COLO829 (cell line): ENCODE measurements at regions not wholly inside any gene's neighbourhood (a gene's known extent, or its start where the extent isn't known, plus 50 kb on each side); places are given as distances from the start of the nearest gene placed in this dataset.

ENCODE experiments used
- DNase-seq: peaks from one replicate; pipeline ENCODE4 v3.0.0; 2012; ENCODE audit warnings: low spot score

DNA sequence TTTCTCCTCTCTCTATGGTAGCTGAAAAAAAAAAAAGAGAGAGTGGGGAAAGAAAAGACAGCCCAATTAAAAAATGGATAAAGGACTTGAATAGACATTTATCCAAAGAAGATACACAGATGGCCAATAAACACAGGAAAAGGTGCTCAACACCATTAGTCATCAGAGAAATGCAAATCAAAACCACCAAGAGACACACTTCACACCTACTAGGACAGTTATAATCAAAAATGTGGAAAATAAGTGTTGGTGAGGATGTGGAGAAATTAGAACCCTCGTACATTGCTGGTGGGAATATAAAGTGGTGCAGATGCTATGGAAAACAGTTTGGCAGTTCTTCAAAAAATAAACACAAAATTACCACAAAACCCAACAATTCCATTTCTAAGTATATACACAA is 172.4 kb upstream of the GRIN2B start:
- no peak for DNase-seq

DNA sequence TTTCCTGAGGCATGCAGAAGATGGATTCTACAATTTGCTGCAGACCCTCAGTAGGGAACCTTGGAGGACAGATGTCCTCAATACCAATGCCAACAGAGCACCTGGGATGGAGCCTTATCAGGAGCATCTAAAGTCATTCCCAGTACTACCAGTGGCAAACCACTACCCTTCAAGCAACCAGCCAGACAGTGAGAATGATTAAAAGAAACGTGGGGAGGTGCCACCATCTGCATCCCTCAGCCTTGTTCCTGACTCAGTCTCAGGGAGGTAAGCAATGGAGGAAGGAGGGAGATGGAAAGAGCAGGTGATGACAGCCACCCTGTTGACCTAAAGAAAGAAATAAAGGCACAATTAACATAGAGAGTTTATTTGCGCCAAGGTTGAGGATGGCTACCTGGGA is 175.2 kb upstream of the GRIN2B start:
- DNase-seq = no peak

DNA sequence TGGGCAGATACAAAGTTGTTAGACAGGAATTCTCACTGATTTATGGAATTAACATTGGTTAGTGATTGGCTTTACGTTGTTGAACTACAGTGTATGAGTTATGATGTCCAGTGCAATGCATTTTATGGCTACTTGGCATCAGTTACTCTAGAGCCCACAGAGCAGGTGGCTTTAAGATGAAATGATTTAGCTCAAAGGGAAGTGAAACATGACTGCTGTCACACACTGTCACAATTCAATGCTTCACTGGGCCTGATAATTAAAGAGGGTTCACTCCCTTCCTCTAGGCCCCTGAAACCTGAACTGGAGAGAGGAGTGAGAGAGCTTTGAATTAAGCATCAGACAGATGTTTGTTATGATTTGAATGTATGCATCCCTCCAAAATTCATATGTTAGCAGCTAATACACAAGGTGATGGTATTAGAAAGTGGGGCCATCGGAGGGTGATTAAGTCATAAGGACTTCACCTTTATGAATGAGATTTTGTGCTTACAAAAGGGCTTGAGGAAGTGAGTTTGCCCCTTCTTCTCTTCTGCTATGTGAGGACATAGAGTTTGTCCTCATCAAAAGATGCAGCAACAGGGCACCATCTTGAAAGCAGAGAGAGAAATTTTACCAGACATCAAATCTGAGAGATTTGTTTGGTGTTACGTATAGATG is 175.8 kb upstream of the GRIN2B start:
- DNase-seq = no peak

DNA sequence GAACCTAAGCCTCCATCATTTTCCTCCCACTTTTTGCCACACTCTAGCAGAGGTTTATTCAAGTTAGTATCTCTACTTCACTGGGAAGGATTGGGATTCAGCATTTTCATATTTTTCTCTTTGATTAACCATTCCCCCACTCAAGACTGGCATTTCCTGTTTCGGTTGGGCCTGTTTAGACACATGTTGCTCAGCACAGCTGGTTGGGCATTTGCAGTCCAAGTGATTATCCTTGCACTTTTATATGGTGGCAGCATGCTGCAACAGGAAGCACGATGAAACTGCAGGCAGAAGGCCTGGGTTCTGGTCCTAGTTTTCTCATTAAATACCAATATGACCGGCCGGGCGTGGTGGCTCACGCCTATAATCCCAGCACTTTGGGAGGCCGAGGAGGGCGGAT is 182.9 kb upstream of the GRIN2B start:
- DNase-seq = no peak

DNA sequence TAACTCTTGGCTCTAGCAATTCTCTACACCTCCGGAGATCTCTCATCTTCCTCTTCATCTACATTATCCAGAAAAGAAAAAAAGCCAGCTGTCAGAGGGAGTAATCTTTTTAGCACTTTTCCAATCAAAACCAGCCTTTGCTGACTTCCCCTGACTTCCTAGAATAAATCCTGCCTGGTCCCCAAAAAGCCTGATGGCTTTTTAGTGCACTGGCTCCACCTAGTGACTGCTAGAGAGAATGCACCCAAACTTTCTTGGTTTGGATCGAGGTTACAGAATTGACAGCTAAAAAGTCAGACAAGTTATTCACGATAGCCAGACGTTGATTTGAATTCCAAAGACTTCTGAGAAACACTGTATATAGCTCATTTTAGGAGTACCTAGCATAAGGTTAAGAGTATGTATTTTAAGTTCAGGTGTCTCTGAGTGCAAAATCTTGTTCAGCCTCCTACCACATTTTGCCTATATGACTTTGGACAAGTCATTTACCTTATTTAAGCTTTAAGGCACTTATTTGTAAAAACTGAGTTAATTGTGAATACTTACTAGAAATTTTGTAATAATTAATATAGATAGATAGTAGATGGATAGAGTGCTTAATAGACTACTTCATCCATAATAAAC is 185.7 kb upstream of the GRIN2B start:
- peak; percentile 66 for DNase-seq

DNA sequence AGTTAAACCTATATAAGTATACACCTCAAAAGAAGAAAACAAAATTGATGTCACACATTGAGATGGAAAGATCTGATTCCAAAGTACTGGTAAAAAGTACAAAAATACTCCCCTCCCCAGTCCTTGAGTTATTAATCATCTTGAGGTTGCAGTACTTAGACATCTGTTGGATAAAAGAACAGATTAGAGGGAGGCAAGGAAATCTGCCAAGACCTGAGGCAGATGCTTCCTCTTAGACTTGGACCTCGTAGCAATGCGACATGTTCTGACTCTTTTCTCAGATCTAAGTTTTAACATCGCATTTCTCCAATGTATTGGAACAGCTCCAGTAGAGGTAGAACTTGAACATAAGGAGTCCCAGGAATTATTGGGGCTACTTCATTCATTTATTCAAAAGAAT is 187.9 kb upstream of the GRIN2B start:
- no peak for DNase-seq

DNA sequence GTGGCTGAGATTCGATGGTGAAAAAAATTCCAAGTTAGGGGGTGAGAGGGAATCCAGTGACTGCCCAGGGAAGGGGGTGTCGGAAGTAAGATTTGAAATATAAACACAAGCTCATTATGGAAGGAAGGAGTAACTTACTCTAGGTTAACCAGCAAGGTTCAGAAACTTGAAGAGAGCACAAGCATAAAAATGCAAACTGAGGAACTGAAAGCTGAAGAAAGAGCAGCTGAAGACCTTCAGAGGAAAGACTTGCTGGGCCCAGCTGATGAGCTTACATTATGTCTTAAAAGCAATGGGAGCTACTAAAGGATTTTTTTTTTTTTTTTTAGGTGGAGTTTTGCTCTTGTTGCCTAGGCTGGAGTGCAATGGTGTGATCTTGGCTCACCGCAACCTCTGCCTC is 189.7 kb upstream of the GRIN2B start:
- no peak for DNase-seq

DNA sequence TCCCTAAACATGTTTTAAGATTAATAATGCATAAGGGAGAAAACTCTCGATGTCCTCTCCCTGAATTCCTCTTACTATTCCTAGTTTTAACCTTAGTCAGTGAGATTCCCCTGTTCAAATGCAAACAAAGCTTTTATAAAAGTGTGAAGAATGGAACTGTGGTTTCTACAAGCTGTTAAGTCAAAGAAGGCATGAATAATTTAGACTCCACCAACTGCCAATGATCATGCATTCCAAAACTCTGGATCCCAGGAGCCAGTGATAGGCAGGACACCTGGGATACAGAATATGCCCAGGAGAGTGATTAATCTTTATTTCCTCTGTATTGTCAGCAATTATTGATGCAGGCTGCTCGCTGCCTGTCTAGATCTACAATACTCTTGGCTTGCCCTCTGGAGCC is 190.3 kb upstream of the ATF7IP start:
- DNase-seq = no peak

DNA sequence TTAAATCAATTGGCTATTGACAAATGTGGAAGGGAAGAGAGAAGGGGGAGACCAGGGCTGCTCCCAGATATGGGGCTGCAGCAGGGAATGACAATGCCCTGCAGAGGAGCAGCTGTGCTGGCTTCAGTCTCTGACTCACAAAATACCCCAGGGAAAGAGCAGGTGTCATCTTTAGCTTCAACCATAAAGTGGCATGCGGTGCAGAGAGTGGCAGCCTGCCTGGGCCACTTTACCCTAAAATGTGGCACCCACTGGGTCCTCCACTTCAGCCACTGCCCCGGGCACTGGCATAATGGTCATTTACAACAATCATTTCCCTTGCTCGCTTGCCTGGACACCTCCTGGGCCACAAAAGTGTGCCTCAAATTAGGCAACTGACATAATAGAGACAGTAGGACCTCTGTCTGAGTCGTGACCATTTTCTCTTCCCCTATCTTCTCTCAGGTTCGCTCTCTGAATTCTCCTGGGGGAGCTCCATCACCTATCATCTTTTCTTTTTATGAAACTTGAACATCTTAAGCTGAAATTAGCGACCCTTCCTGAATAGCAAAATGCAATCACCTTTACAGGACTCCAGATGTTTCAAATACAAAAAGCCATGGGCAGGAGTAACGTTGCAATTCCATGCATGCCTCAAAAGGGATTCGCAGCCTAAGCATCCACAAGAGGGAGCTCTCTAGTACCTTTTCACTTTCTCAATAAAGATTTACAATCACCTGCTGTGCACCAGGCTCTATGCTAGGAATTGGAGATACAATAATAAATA is 179.9 kb upstream of the ATF7IP start:
- DNase-seq = peak; percentile 63

DNA sequence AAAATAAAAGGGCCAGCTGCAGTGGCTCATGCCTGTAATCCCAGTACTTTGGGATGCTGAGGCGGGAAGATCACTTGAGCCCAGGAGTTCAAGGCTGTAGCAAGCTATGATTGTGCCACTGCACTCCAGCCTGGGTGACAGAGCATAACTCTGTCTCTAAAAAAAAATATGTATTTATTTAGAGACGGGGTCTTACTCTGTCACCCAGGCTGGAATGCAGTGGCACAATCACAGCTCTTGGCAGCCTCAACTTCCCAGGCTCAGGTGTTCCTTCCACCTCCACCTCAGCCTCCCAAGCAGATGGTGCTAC is 179.3 kb upstream of the ATF7IP start:
- no peak for DNase-seq

DNA sequence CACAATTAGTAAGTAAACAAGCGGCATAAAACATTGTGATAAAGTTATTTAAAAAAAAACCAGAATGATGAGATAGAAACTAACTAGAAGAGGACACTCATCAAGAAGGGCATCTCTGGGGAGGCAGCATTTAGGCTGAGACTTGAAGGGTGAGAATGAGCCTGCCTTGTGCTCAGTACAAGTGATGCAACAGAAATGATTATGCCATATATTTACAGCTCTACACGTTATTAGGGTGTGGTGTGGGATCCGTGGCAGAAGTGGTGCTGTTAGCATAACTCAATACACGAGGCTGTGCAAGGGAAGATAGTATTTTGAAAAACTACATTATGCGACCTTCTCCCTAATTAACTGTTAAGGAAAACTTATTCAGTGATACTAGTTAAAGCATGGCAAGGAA is 178.5 kb upstream of the ATF7IP start:
- DNase-seq = no peak

DNA sequence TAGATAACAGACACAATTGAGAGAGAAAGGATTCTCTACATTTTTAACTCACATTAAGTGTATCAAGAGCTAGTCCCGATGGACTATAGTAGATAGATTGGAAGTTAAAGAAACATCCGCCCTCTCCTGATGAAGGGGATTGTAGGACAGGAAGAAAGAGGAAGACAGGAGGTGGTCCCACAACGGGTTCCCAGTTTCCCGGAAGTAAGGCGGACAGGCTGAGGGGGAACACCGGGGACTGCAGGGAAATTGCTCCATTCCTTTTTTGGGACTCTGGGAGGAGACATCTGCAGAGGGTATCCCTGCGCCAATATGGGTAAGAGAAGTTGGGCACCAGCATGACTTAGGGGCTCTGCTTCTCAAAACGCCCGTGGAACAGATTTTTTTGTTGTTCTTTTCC is 177.5 kb upstream of the ATF7IP start:
- DNase-seq = no peak

DNA sequence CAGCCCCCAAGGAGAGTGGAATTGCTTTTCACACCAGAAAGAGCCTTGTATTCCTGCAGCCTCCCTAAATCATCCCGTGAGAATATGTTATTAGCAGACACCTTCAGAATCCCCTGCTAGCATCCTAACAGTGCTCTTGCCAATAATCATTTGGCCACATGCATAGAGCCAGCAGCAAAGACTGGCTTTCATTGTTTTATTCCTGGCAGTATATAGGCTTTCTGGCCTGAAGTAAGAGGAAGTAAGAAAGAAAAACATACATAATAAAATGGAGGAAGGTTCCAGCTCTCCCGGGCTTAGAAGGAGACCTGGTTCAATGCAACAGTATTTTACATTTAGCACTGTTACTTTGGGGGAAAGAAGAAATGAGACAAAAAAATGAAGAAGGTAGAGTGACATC is 176.7 kb upstream of the ATF7IP start:
- no peak for DNase-seq

DNA sequence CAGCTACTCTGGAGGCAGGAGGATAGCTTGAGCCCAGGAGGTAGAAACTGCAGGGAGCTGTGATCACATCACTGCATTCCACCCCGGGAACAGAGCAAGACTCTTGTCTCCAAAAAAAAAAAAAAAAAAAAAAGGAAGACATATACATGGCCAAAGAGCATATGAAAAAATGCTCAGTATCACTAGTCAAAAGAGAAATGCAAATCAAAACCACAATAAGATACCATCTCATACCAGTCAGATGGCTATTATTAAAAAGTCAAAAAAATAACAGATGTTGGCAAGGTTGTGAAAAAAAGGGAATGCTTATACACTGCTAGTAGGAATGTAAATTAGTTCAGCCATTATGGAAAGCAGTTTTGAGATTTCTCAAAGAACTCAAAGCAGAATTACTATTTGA is 174.8 kb upstream of the ATF7IP start:
- no peak for DNase-seq

DNA sequence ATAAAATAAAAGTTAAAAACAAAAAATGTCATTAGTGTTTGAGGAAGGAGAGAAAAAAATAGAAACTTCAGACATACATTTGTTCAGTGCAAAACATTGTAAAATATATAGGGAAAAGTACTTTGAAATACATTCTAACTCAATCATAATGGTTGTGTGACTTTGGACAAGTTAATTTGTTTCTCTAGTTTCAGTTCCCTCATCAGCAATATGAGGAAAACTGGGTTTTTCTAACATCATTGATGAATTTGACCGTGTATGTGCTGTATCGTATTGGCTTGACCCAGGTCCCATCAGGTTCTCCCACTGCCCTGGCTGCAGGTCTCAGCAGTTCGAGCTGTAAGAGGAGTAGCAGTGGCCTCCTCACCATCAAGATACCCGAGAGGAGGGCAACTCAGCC is 173.9 kb upstream of the ATF7IP start:
- DNase-seq = no peak

DNA sequence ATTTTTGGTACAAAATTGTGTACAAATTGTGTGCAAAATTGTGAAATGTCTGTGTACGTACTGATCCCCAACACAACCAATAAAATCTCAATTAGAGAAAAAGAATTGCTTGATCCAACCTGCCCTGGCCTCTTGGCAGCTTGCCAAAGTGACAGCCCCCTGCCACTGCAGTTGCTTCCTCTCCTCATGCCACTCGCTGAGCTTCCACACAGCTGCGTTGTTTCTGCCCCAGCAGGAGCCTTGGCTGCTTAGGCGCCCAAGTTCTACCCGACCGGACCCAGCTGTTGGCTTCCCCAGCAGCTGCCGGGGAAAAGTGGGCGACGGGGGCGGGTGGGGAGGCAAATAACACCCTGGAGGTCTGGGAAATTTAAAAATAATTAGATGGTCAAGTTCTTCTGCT is 171.8 kb upstream of the ATF7IP start:
- no peak for DNase-seq

DNA sequence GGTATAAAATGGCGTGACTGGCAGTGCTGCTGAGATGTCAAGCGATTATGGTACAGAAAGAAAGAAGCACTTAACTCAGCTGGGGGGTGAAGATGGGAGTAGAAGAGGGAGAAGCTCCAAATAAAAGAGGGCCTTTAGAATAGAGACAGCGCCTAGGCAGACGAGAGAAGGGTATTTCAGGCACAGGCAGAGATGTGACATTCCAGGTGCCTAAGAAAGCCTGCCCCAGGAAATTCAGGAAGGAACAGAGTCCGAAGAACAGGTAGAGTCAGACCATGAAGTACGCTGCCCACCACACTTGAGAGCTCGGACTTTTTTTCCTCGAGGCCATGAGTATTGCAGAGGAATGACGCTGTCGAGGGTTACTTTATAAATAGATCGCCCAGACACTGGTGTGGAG is 170.9 kb upstream of the ATF7IP start:
- DNase-seq = no peak

DNA sequence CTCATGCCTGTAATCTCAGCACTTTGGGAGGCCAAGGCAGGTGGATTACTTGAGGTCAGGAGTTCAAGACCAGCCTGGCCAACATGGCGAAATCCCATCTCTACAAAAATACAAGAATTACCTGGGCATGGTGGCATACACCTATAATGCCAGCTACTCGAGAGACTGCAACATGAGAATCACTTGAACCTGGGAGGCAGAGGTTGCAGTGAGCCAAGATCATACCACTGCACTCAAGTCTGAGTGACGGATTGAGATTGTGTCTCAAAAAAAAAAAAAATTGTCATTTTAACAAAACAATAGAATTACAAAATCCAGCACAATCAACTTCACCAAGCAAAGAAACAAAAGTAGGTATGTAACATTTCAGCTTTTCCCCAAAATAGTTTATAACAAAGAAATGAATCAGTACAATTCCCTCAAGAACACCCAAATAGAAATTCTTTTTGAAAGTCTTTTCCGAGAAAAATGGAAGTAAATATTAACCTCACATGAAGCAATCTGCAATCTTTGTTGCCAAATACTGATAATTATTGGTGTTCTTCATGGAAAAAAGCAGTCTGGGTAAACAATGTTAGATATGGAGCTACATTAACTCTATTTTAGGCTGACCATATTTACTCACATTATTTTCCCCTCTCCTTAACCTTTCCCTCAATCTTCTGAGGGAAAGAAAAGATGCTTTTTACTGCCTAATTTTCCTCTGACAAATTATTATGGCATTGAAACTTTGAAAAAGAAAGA is 165.9 kb upstream of the ATF7IP start:
- no peak for DNase-seq

DNA sequence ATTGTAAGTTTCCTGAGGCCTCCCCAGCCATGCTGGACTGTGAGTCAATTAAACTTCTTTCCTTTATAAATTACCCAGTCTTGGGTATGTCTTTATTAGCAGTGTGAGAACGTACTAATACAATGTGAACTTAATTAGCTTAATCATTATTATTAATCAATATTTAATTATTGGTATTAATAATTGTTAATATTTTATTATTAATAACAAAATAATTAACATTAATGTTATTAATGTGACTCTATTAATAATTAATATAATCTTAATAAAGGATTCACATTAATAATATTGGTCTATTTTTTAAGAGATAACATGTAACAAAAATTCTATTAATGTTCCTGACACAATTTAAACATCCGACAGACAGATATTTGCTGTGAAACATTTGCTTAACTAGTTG is 164.9 kb upstream of the ATF7IP start:
- no peak for DNase-seq

DNA sequence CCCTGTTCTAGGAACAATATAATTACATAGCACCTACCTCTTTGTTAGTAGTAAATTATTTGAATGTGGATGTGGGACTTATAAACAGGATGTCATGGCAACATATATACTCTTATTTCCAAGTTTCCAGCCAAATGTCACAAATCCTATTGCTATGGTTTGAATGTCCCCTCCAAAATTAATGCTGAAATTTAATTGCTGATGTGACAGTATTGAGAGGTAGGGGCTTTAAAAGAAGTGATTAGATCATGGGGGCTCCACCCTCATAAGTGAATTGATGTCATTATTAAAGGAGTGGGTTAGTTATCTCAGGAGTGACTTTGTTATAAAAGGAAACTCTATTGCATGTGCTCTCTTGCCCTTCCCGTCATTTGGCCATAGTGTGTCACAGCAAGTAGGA is 164.2 kb upstream of the ATF7IP start:
- no peak for DNase-seq

DNA sequence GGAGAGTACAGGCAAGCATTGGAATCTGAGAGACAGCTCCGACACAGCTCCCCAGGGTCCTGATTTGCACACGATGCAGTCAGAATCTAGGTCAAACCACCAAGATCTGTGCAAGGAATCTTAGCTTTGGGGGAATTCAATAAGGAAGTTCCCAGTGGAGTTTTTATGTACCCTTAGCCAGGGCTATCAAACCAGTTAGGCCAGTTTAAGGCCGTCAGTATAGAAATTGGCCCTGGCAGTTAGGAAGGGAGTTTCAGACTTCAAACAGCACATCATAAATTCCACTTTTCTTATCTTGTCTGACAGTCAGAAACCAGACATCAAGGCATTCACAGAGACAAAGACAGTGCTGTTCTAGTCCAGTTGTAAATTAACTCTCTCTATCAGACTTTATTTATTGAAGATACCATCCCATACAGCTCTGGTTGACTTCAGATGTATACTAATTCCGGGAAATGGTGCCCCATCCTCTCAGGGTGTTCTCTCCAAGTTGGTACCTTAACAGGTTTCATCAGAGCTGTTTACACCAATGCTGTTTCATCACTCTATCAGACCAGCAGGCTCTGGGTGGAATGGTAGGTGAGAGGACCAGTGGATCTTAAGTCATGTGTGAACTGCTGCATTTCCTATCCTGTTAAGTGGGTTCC is 157.5 kb upstream of the ATF7IP start:
- peak; percentile 80 for DNase-seq

DNA sequence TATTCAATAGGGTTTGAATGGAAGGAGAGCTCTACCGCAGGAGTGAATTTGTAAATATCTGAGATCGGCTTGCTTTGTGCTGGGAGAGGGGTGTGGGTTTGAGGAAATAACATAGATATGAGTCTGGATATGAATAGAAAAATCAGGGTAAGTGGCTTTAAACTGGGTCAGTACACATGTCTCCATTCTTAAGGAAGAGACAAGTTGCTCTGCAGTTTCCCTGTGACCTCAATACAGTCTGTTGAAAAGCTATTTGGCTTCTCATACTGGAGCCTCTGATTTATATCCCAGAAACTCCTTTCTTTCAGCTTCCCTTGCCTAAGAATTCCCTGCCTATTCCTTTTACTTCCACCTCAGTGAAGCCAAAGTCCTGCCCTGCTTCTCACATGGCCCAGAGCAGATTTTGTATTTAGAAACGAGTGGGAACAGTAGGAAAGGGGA is 153.5 kb upstream of the ATF7IP start:
- DNase-seq = no peak

DNA sequence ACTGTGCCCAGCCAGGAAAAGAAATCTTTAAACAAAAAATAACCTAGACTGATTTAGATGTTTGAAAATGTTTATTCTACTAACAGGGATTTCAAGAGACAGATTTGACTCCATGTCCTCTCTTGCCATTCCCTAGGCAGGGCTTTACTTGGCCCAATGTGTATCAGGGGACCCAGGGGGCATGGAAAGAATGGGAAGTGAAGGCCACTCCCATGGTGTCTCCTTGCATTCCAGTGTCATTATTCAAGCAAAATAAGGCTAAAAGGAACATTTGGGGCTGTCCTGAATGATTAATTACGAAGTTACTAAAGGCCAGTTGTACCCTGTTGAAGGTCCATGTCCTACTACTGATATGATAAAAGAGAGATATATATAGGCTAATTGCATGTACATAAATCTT is 151.9 kb upstream of the ATF7IP start:
- no peak for DNase-seq
